ENCODE measurements at regions not wholly inside any gene's neighbourhood (a gene's known extent, or its start where the extent isn't known, plus 50 kb on each side); places are given as distances from the start of the nearest gene placed in this dataset.
A peak's percentile ranks its signal among the peaks of the same experiment; 100 is the strongest.
"Not testable (repeated sequence)": the region's sequence is repeated elsewhere in the genome, so short reads cannot be mapped to it uniquely, and the experiment has no call there.

DNA sequence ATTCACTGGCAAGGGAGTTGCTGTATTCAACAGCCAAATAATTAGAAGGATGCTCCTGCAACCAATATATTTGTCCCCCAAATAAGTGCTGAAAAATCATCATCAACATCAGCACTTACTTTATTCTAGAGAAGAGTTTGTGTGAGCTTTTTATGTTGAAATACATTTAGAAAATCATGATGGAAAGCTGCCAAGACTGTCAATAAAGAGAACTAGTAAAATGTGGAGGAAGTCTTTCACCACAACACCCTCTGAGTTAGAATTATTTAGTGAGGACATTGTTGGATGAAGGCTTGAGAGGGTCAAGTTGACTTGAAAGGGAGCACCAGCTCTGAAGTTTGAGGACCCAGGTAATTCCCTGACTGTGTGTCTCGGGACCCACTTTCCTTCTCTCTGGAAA lies 100.2 kb upstream of the TBCA start:
- no peak for DNase-seq
- intact Hi-C loops (cut with DNase I, micrococcal nuclease), result no loop called here
- no peak for ATAC-seq

DNA sequence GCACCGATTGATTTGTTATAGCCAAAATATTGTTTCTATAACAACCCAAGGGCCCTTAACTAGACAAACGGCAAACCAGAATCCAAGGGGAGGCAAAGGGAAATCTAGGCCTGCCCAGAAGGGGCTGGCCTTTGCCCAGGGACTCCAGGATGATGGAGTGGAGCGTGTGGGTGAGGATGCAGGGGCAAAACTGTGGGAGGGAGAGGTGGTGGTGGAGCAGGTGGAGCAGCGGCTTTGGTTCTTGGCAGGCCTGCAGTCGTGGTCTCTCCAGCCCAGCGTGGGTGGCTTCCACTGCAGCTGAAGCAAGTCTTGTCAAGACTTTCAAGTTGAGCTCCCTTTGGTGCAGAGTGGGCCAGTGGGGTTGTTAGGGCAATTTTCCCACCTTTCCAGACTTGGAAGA lies 98.6 kb upstream of the TBCA start:
- intact Hi-C loops (cut with DNase I, micrococcal nuclease), result no loop called here
- DNase-seq (no peak), ATAC-seq (no peak)

- ATAC-seq (no peak), DNase-seq (no peak)
- intact Hi-C loops (cut with DNase I, micrococcal nuclease), result no loop called here
These were observed 97.1 kb upstream of the TBCA start for GRCh38 chr5:77873239-77873638.

- ATAC-seq (no peak), DNase-seq (no peak)
- intact Hi-C loops (cut with DNase I, micrococcal nuclease), result no loop called here
These were observed 95.8 kb upstream of the TBCA start for GRCh38 chr5:77871946-77872345.

DNA sequence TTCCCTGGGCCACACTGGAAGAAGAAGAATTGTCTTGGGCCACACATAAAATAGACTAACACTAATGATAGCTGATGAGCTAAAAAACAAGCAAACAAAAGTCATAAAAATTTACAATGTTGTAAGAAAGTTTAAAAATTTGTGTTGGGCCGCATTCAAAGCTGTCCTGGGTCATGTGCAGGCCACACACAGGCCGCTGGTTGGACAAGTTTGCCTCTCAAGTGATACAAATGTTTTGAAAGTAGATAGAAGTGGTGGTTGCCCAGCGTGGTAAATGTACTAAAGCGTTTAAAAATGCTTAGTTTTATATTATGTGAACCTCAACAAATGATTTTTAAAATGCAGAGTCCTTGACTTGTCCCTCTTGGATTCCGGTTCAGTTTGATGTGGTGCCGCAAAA lies 94.9 kb upstream of the TBCA start:
- ATAC-seq (no peak), DNase-seq (no peak)
- intact Hi-C loops (cut with DNase I, micrococcal nuclease), result no loop called here

- no peak for ATAC-seq
- intact Hi-C loops (cut with DNase I, micrococcal nuclease), result no loop called here
- DNase-seq, result no peak
These were observed 93.1 kb upstream of the TBCA start for GRCh38 chr5:77869116-77869798.

- no peak for ATAC-seq
- DNase-seq, result no peak
- intact Hi-C loops (cut with DNase I, micrococcal nuclease), result no loop called here
These were observed 91.8 kb upstream of the TBCA start for GRCh38 chr5:77867914-77868313.

GRCh38 chr5:77867194-77867691 lies 91.1 kb upstream of the TBCA start:
- no peak for ATAC-seq
- intact Hi-C loops (cut with DNase I, micrococcal nuclease), result no loop called here
- no peak for DNase-seq

GRCh38 chr5:77866198-77866597 lies 90.1 kb upstream of the TBCA start:
- intact Hi-C loops (cut with DNase I, micrococcal nuclease), result no loop called here
- DNase-seq, result no peak
- ATAC-seq, result no peak

DNA sequence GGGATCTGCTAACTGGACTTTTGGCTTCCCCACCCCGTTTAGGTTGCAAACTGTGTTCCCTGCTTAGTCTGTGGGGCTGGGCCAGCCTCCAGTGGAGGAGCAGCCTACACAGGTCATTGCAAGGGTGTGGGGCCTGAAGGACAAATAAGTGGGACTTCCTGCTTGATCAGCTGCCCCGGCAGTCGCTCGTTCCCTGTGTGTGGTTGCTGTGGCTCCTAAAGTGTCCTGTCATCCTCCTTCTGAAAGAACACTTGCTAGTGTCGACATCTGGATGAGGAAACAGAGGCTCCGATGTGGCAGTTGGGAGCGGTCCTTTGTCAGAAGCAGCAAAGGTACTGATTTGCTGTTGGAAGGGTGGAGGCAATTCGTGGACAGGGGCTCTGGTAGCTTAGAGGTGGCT lies 88.9 kb upstream of the TBCA start:
- ATAC-seq, result no peak
- intact Hi-C loops (cut with DNase I, micrococcal nuclease), result no loop called here
- DNase-seq, result no peak

GRCh38 chr5:77863181-77863580 lies 87.0 kb upstream of the TBCA start:
- DNase-seq, result no peak
- intact Hi-C loops (cut with DNase I, micrococcal nuclease), result no loop called here
- no peak for ATAC-seq

DNA sequence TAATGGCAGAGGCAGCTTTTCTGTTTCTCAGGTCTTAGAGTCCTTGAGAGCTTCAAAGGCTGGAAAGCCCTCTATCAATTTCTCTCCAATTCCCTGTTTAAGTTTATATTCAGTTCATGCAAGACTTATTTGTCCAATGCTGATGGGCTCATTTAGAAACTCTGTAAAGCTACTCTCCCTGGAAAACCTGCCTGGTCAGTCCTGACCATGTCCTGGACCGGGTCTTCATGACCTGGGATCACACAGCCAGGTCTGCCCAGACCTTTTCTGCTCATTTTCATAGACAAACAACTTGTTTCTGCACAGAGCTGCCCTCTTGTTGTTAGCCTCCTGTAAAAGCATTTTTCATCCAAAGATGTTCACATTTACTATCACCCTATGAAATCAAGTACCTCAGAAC lies 85.4 kb upstream of the TBCA start:
- intact Hi-C loops (cut with DNase I, micrococcal nuclease), result no loop called here
- DNase-seq (no peak), ATAC-seq (no peak)

- intact Hi-C loops (cut with DNase I, micrococcal nuclease), result no loop called here
- no peak for ATAC-seq
- DNase-seq, result no peak
These were observed 83.2 kb upstream of the TBCA start for GRCh38 chr5:77859306-77859705.

- intact Hi-C loops (cut with DNase I, micrococcal nuclease); DNase-seq; ATAC-seq: not testable (repeated sequence)
These were observed 82.5 kb upstream of the TBCA start for GRCh38 chr5:77858678-77859077.

- peak; percentile 82 for ATAC-seq
- DNase-seq, result no peak
- intact Hi-C loops (cut with DNase I, micrococcal nuclease), result no loop called here
These were observed 79.2 kb upstream of the TBCA start for GRCh38 chr5:77855369-77855768.

DNA sequence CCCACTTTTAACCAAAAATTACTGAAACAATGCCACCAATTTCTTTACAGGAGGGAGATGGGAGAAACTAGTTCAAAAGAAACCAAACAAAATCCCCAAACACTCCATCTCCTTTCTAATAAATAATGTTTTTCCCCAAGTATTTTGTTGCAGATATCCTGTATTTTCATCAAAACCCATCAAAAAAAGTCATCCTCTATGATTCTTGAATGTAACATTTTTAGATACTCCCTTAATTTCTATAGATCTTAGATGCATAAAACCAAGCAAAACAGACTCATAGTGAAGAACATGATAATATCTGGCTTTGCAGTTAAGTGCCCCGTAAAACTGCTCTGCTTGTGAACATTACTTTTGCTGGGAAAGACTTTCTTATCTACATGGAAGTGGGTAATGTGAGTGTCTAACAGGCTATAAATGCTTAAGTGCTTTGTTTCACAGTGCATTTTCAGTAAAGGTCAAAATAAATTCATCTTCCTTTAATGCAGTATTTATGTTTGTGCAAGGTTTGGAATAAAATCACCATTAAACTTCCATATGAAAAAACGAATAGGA lies 77.3 kb upstream of the TBCA start:
- DNase-seq, result no peak
- ATAC-seq, result no peak
- intact Hi-C loops (cut with DNase I, micrococcal nuclease), result no loop called here

DNA sequence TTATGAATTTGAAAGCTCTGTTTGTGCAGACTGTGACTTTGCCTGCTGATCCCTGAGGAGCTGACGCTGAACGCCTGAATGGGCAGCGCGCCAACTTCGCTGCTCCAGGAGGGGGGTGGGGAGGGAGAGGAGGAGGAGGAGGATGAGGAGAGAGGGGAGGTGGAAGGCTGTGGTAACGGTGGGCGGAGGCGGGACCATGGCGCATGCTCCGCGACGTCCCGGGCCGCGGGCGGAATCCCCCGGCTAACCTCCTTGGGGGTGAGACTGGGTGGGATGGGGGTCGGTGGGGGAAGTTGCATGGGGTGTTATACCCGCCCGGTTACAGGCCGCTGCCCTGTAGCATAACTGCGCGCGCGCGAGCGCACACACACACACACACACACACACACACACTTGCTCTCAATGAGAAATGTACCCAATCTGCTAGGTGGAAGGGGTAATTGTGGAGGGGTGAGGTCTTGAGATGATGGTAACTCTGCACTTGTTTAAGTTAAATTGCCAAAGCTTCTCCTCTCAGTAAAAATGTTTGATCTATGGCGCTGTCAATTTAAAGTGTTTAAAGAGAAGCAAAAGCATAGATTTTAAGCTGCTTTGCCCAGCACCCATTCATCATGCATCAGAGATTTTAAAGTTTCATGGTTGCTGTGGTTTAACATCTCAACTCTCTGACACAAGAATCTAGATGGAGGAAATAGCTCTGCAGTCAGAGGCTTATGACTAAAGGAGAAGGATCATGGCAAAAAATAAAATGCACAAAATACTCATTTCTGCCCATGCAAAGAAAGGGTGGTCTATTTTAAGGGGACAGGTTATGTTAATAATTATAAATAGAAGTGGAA lies 76.6 kb upstream of the TBCA start:
- ATAC-seq, result peak; percentile 51
- intact Hi-C loops (cut with DNase I, micrococcal nuclease), result no loop called here
- DNase-seq, result peak in 1 of 2 donors; percentile 45

- DNase-seq (no peak), ATAC-seq (no peak)
- intact Hi-C loops (cut with DNase I, micrococcal nuclease), result no loop called here
These were observed 76.0 kb upstream of the TBCA start for GRCh38 chr5:77852068-77852513.

GRCh38 chr5:77851176-77852067 lies 75.3 kb upstream of the TBCA start:
- peak; percentile 34 for ATAC-seq
- intact Hi-C loops (cut with DNase I, micrococcal nuclease), result no loop called here
- peak in 1 of 2 donors; percentile 23 for DNase-seq
